HG02610 (cell line): ENCODE measurements at regions not wholly inside any gene's neighbourhood (a gene's known extent, or its start where the extent isn't known, plus 50 kb on each side); places are given as distances from the start of the nearest gene placed in this dataset.
"Not testable (repeated sequence)": the region's sequence is repeated elsewhere in the genome, so short reads cannot be mapped to it uniquely, and the experiment has no call there.

Experiments
- ATAC-seq: cut with Tn5 transposase; IDR thresholded peaks from one replicate; pipeline ENCODE4 v1.9.1; 2021; ENCODE audit warnings: mild to moderate bottlenecking, moderate library complexity; ENCODE audit not compliant: unreplicated experiment

GRCh38 chr2:176936410-176936809, 276.2 kb upstream of the HNRNPA3 start:
- ATAC-seq, result no peak

GRCh38 chr2:176944998-176945397, 267.6 kb upstream of the HNRNPA3 start:
- ATAC-seq, result no peak

- ATAC-seq, result no peak
These were observed 264.8 kb upstream of the HNRNPA3 start for GRCh38 chr2:176947754-176948153.

- ATAC-seq, result not testable (repeated sequence)
These were observed 261.4 kb upstream of the HNRNPA3 start for GRCh38 chr2:176951218-176951617.

GRCh38 chr2:176956791-176957190, 255.8 kb upstream of the HNRNPA3 start:
- no peak for ATAC-seq

- ATAC-seq, result no peak
These were observed 253.0 kb upstream of the HNRNPA3 start for GRCh38 chr2:176959614-176960013.

GRCh38 chr2:176960061-176960460, 252.5 kb upstream of the HNRNPA3 start:
- no peak for ATAC-seq

GRCh38 chr2:176960736-176961520, 251.7 kb upstream of the HNRNPA3 start:
- no peak for ATAC-seq

- no peak for ATAC-seq
These were observed 250.6 kb upstream of the HNRNPA3 start for GRCh38 chr2:176961775-176962619.

- ATAC-seq, result no peak
These were observed 248.9 kb upstream of the HNRNPA3 start for GRCh38 chr2:176963568-176964287.

- ATAC-seq, result no peak
These were observed 244.6 kb upstream of the HNRNPA3 start for GRCh38 chr2:176967911-176968450.

- ATAC-seq, result no peak
These were observed 242.8 kb upstream of the HNRNPA3 start for GRCh38 chr2:176969642-176970359.

GRCh38 chr2:176976736-176977685, 235.6 kb upstream of the HNRNPA3 start:
- ATAC-seq, result no peak

- no peak for ATAC-seq
These were observed 233.7 kb upstream of the HNRNPA3 start for GRCh38 chr2:176978921-176979320.

- no peak for ATAC-seq
These were observed 232.4 kb upstream of the HNRNPA3 start for GRCh38 chr2:176979981-176980710.

- no peak for ATAC-seq
These were observed 227.6 kb upstream of the HNRNPA3 start for GRCh38 chr2:176984987-176985386.

GRCh38 chr2:176985871-176986270, 226.7 kb upstream of the HNRNPA3 start:
- no peak for ATAC-seq

GRCh38 chr2:176986487-176986886, 226.1 kb upstream of the HNRNPA3 start:
- ATAC-seq, result no peak

- ATAC-seq, result no peak
These were observed 221.2 kb upstream of the HNRNPA3 start for GRCh38 chr2:176991411-176991810.
